ENCODE measurements at regions not wholly inside any gene's neighbourhood (a gene's known extent, or its start where the extent isn't known, plus 50 kb on each side); places are given as distances from the start of the nearest gene placed in this dataset.

GRCh38 chr4:27467351-27467750 lies 606.7 kb downstream of the STIM2 start:
- in situ Hi-C loops (cut with HindIII; ENCODE audit: low sequenced_read_pairs) = no loop called here

DNA sequence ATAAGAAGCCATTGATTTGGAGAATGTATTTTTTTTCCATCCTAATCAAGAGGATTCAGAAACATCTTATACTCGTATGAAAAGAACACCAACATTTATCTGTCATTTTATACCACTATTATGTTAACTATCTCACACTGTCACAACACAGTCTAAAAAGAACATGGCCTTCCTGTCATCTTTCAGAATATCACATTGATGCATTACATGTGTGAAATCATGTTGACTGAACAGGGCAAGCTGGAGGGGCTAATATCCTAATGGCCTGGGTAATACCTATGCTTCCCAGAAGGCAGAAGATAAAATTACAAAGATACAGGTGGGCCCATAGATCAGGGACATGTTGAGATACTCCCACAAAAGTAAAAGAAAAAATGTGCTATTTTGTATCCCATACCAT lies 611.7 kb downstream of the STIM2 start:
- in situ Hi-C loops (cut with HindIII; ENCODE audit: low sequenced_read_pairs) = no loop called here

DNA sequence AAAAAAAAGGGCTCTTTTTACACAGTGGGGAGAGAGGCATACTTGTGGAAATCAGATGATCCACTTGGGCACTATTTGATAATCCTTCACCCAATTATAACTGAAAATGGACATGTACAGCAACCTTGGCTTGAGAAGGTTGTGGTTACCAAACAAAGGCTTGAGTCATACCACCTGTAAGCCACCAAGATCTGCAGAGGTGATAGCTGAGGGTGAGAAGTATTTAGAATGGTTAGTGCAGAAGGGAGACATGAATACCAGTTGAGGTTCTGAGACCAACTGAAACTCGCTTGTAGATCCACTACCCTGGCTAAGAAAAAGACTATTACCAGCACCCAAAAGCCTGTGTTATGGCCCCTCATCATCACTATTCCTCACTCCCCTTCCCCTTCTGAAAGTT lies 614.0 kb downstream of the STIM2 start:
- in situ Hi-C loops (cut with HindIII; ENCODE audit: low sequenced_read_pairs) = no loop called here

DNA sequence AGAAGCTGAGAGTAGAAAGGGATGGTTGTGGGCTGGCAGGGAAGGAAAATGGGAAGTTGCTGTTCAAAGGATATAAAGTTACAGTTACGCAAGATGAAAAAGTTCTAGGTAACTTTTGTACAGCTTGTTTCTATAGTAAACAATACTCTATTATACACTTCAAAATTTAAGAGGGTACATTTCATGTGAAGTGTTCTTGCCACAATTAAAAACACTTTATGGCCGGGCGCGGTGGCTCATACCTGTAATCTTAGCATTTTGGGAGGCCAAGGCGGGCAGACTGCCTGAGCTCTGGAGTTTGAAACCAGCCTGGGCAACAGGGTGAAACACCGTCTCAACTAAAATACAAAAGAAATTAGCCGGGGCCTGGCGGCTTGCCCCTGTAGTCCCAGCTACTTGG lies 623.6 kb downstream of the STIM2 start:
- in situ Hi-C loops (cut with HindIII; ENCODE audit: low sequenced_read_pairs) = no loop called here

DNA sequence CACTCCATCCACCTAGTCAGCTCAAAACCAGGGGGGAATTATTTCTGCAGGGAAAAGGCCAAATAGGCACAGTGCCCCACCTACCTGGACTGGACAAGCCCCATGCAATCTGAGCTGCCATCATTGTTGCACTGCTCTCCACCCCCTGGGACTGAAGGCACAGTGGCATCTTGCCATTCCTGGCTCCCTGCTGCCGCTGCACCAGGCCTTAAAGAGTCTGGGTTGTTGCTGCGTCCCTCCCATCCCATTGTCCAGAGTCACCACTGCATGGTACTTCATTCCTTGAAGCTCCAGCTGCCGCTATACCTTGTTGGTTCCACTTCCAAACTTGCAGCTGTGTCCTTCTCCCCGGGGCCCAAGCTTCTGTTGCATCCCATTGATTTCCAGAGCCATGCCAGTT lies 629.7 kb downstream of the STIM2 start:
- in situ Hi-C loops (cut with HindIII; ENCODE audit: low sequenced_read_pairs) = no loop called here

GRCh38 chr4:27490766-27491165 lies 630.1 kb downstream of the STIM2 start:
- in situ Hi-C loops (cut with HindIII; ENCODE audit: low sequenced_read_pairs) = no loop called here

- in situ Hi-C loops (cut with HindIII; ENCODE audit: low sequenced_read_pairs) = no loop called here
Measured at GRCh38 chr4:27506401-27506800, 645.8 kb downstream of the STIM2 start.

GRCh38 chr4:27514711-27515110 lies 654.1 kb downstream of the STIM2 start:
- in situ Hi-C loops (cut with HindIII; ENCODE audit: low sequenced_read_pairs) = no loop called here

GRCh38 chr4:27515140-27515539 lies 654.5 kb downstream of the STIM2 start:
- in situ Hi-C loops (cut with HindIII; ENCODE audit: low sequenced_read_pairs) = no loop called here

- in situ Hi-C loops (cut with HindIII; ENCODE audit: low sequenced_read_pairs) = no loop called here
Measured at GRCh38 chr4:27518876-27519275, 658.2 kb downstream of the STIM2 start.

DNA sequence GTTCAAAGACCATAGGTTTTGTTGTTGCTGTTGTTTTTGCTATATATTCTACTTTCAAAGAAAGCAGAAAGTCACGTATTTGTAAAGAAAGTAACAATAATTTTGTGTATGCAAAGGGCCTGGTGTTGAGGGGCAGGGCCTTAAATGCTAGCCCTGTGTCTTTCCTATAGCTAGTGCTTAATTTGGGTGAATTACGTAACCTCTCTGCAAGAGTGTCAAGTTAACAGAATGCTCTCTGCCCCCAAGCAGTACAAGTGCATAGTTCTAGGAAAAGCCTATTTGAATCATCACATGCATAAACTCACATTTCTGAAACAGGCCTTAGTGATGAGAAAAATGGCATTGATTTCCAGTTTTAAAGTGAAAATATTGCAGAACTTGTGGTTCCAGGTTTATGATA lies 663.6 kb downstream of the STIM2 start:
- in situ Hi-C loops (cut with HindIII; ENCODE audit: low sequenced_read_pairs) = no loop called here

- in situ Hi-C loops (cut with HindIII; ENCODE audit: low sequenced_read_pairs) = no loop called here
Measured at GRCh38 chr4:27534488-27534887, 673.8 kb downstream of the STIM2 start.

DNA sequence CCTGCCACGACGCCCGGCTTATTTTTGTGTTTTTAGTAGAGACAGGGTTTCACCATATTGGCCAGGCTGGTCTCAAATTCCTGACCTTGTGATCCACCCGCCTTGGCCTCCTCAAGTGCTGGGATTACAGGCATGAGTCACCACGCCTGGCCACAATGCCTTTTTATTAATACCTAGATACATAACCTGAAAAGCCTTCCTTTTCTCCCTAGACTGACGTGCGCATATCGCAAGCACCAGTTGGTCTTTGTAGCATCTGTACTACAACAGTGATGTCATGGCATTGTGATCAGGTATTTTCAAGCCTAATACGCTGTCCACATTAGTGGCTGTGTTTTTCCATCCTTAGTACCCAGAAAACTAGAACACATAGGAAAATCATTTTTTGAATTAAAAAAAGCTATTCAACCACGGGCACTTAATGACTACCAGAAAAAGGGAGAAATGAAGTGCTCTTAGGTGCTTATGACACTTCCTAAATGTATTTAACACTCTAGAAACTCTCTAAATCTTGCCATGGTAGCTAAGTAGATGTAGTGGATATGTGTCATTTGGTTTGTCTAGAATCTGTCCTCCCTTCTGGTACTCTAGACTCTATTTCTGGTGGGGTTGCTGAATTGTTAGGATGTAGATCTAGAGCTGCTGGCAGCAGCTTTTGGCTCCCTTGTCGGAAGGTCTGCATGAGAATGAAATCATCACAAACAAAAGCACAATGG lies 707.8 kb downstream of the STIM2 start:
- in situ Hi-C loops (cut with HindIII; ENCODE audit: low sequenced_read_pairs) = no loop called here

DNA sequence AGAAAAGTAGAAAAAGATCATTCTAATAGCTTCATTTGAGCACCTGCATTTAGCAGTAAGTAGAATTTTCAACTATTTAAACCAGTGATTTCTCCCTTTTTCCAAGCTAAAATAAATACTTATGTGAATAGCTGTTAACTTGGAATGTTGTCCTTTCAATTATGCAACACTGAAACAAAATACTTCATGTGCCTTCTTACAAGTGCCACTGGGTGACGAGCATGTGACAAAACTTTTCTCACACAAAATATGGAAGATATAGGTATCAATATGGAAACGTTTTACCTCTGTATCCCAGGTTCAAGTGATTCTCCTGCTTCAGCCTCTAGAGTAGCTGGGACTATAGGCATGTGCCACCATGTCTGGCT lies 708.3 kb downstream of the STIM2 start:
- in situ Hi-C loops (cut with HindIII; ENCODE audit: low sequenced_read_pairs) = no loop called here

- in situ Hi-C loops (cut with HindIII; ENCODE audit: low sequenced_read_pairs) = no loop called here
Measured at GRCh38 chr4:27574743-27575142, 714.1 kb downstream of the STIM2 start.

GRCh38 chr4:27577951-27578350 lies 717.3 kb downstream of the STIM2 start:
- in situ Hi-C loops (cut with HindIII; ENCODE audit: low sequenced_read_pairs) = no loop called here

DNA sequence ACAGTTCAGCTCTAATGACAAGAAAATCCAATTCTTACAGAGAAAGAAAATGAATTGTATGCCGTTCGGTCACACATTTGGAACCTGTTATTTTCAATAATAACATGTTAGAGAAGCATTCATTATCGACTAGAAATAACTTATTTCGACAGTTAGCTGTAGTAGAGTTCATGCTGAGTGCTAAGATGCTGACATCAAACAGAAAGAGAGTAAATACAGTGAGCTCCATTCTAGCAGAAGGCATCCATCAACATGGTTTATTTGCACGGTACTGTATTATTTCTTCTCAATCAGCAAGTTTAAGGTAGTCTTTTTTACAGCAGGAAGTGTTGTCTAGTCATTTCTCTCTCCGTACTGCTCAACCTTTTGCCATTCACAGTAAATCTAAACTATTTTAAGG lies 732.1 kb downstream of the STIM2 start:
- in situ Hi-C loops (cut with HindIII; ENCODE audit: low sequenced_read_pairs) = no loop called here

DNA sequence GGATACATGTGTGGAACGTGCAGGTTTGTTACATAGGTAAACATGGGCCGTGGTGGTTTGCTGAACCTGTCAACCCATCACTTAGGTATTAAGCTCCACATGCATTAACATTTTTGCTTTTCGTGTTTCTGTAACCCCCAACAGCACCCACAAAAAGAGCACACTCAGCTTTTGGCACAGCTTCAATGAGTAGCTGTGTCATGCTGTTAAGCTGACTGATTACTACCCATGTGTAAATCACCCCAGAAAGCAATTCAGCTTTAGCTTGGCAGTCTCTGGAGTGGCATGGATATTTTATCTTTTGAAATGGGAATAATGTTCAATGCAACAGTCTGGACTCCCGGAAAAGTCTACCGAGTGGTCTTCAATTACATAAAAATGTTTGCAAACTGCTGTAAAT lies 734.3 kb downstream of the STIM2 start:
- in situ Hi-C loops (cut with HindIII; ENCODE audit: low sequenced_read_pairs) = no loop called here

GRCh38 chr4:27595571-27596360 lies 735.1 kb downstream of the STIM2 start:
- in situ Hi-C loops (cut with HindIII; ENCODE audit: low sequenced_read_pairs) = no loop called here

- in situ Hi-C loops (cut with HindIII; ENCODE audit: low sequenced_read_pairs) = no loop called here
Measured at GRCh38 chr4:27602172-27602571, 741.5 kb downstream of the STIM2 start.

DNA sequence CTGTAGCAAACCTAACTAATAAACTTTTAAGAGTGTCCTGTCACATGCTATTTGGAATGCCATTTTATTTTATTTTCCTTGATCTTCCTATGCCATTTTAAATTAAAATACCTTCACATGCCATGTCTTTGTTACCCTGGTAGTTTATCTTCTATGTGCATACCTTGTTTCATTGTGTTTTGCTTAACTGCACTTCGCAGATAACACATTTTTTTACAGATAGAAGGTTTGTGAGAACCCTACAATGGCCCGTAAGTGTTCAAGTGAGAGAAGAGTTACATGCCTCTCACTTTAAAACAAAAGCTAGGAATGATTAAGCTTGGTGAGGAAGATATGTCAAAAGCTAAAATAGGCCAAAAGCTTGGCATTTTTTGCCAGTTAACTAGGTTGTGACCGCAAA lies 744.1 kb downstream of the STIM2 start:
- in situ Hi-C loops (cut with HindIII; ENCODE audit: low sequenced_read_pairs) = no loop called here

GRCh38 chr4:27616166-27616565 lies 755.5 kb downstream of the STIM2 start:
- in situ Hi-C loops (cut with HindIII; ENCODE audit: low sequenced_read_pairs) = no loop called here

DNA sequence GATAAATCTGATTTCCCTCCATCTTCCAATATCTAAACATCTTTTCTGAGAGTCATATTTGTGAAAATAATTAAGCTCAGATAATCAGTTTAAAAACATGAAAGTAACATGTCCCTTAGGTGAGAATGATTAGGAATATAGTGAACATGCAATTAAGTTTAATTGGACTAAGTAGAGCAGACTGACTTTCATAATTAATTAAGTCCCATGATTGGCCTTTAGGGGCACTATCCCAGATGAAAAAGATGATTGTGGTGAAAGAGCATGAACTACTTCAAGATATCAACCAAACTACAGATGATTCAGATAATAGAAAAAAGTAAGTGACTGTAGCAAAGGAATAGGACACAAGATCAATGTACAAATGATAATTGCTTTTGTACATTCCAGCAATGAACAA lies 758.8 kb downstream of the STIM2 start:
- in situ Hi-C loops (cut with HindIII; ENCODE audit: low sequenced_read_pairs) = no loop called here

Measured in endothelial cell of hepatic sinusoid (primary cell).